ENCODE measurements at regions not wholly inside any gene's neighbourhood (a gene's known extent, or its start where the extent isn't known, plus 50 kb on each side); places are given as distances from the start of the nearest gene placed in this dataset.
A peak's percentile ranks its signal among the peaks of the same experiment; 100 is the strongest.

- TF ChIP-seq KDM5A (IDR thresholded peaks at IDR 0.05; ENCODE audit: borderline replicate concordance, low read length) (no peak; the same call in 1 of the 2 replicates), ELF3 (CRISPR knock-in tag; IDR thresholded peaks at IDR 0.05) (0 out of 2 replicates have a peak, but pooled peaks have one; percentile 36), TBP (CRISPR knock-in tag; IDR thresholded peaks at IDR 0.05) (no peak), DNMT1 (CRISPR knock-in tag; IDR thresholded peaks at IDR 0.05) (no peak), PAX8 (CRISPR knock-in tag; IDR thresholded peaks at IDR 0.05; ENCODE audit: borderline replicate concordance) (no peak), RNF219 (CRISPR knock-in tag; IDR thresholded peaks at IDR 0.05) (no peak; the same call in 1 of the 2 replicates), ZNF619 (CRISPR knock-in tag; IDR thresholded peaks at IDR 0.05) (no peak), ZFP36L2 (CRISPR knock-in tag; IDR thresholded peaks at IDR 0.05) (no peak), ZFP1 (CRISPR knock-in tag; IDR thresholded peaks at IDR 0.05) (no peak), ZNF674 (CRISPR knock-in tag; IDR thresholded peaks at IDR 0.05; ENCODE audit: low read depth) (no peak), RBAK (CRISPR knock-in tag; IDR thresholded peaks at IDR 0.05) (no peak), ZMAT3 (CRISPR knock-in tag; conservative IDR thresholded peaks at IDR 0.05) (no peak), SALL1 (CRISPR knock-in tag; IDR thresholded peaks at IDR 0.05) (peak; percentile 87), ZNF740 (CRISPR knock-in tag; IDR thresholded peaks at IDR 0.05) (no peak), THYN1 (CRISPR knock-in tag; IDR thresholded peaks at IDR 0.05; ENCODE audit: borderline replicate concordance, low read depth) (no peak), DPF2 (CRISPR knock-in tag; IDR thresholded peaks at IDR 0.05; ENCODE audit: borderline replicate concordance, low read depth) (peak; percentile 61), THAP7 (CRISPR knock-in tag; IDR thresholded peaks at IDR 0.05) (no peak), ZFP36L1 (CRISPR knock-in tag; IDR thresholded peaks at IDR 0.05) (no peak), POLR2A (IDR thresholded peaks at IDR 0.05; ENCODE audit: insufficient read depth in 1 of 2, low read depth in 2 of 2, low read length in 2 of 2) (no peak), FOXJ3 (CRISPR knock-in tag; IDR thresholded peaks at IDR 0.05; ENCODE audit: borderline replicate concordance) (peak; percentile 60; the same call in 1 of the 2 replicates), MEIS1 (CRISPR knock-in tag; IDR thresholded peaks at IDR 0.05; ENCODE audit: borderline replicate concordance) (no peak)
- TF ChIP-seq, protein P1, sequence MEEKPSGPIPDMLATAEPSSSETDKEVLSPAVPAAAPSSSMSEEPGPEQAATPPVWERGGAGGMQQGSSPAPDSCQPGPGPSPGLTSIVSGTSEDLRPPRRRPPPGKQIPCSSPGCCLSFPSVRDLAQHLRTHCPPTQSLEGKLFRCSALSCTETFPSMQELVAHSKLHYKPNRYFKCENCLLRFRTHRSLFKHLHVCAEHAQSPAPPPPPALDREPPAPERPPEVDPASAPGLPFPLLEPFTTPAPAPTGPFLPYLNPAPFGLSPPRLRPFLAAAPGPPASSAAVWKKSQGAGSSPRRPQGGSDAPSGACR (CRISPR knock-in tag; IDR thresholded peaks at IDR 0.05) = no peak
- TF ChIP-seq, protein P2, sequence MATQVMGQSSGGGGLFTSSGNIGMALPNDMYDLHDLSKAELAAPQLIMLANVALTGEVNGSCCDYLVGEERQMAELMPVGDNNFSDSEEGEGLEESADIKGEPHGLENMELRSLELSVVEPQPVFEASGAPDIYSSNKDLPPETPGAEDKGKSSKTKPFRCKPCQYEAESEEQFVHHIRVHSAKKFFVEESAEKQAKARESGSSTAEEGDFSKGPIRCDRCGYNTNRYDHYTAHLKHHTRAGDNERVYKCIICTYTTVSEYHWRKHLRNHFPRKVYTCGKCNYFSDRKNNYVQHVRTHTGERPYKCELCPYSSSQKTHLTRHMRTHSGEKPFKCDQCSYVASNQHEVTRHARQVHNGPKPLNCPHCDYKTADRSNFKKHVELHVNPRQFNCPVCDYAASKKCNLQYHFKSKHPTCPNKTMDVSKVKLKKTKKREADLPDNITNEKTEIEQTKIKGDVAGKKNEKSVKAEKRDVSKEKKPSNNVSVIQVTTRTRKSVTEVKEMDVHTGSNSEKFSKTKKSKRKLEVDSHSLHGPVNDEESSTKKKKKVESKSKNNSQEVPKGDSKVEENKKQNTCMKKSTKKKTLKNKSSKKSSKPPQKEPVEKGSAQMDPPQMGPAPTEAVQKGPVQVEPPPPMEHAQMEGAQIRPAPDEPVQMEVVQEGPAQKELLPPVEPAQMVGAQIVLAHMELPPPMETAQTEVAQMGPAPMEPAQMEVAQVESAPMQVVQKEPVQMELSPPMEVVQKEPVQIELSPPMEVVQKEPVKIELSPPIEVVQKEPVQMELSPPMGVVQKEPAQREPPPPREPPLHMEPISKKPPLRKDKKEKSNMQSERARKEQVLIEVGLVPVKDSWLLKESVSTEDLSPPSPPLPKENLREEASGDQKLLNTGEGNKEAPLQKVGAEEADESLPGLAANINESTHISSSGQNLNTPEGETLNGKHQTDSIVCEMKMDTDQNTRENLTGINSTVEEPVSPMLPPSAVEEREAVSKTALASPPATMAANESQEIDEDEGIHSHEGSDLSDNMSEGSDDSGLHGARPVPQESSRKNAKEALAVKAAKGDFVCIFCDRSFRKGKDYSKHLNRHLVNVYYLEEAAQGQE (IDR thresholded peaks at IDR 0.05; ENCODE audit: borderline replicate concordance in 1 of 2, low read depth in 1 of 2, low read length in 2 of 2) = no peak
These were observed 70.6 kb upstream of the CCN2 start (continued) for GRCh38 chr6:132021552-132022375.

Data from HepG2 (cell line).